GM19395 (cell line): ENCODE measurements at regions not wholly inside any gene's neighbourhood (a gene's known extent, or its start where the extent isn't known, plus 50 kb on each side); places are given as distances from the start of the nearest gene placed in this dataset.

Experiments
- ATAC-seq: cut with Tn5 transposase; IDR thresholded peaks from one replicate; pipeline ENCODE4 v1.9.1; 2021; ENCODE audit warnings: mild to moderate bottlenecking, moderate library complexity; ENCODE audit not compliant: unreplicated experiment

- ATAC-seq, result no peak
Measured at GRCh38 chr12:93198086-93198485, 179.6 kb upstream of the NUDT4 start.

GRCh38 chr12:93199831-93200236 lies 177.9 kb upstream of the NUDT4 start:
- ATAC-seq, result no peak

- peak; percentile 68 for ATAC-seq
Measured at GRCh38 chr12:93200291-93200917, 177.3 kb upstream of the NUDT4 start.

- no peak for ATAC-seq
Measured at GRCh38 chr12:93201990-93202389, 175.7 kb upstream of the NUDT4 start.

- ATAC-seq, result no peak
Measured at GRCh38 chr12:93202688-93203087, 175.0 kb upstream of the NUDT4 start.

GRCh38 chr12:93203361-93203760 lies 174.4 kb upstream of the NUDT4 start:
- no peak for ATAC-seq

GRCh38 chr12:93204896-93205295 lies 172.8 kb upstream of the NUDT4 start:
- no peak for ATAC-seq

GRCh38 chr12:93205361-93205760 lies 172.4 kb upstream of the NUDT4 start:
- no peak for ATAC-seq

- ATAC-seq, result no peak
Measured at GRCh38 chr12:93208011-93208410, 169.7 kb upstream of the NUDT4 start.

- no peak for ATAC-seq
Measured at GRCh38 chr12:93214523-93215289, 163.0 kb upstream of the NUDT4 start.

GRCh38 chr12:93215290-93215678 lies 162.4 kb upstream of the NUDT4 start:
- no peak for ATAC-seq

- ATAC-seq, result no peak
Measured at GRCh38 chr12:93219947-93220346, 157.8 kb upstream of the NUDT4 start.

- ATAC-seq, result no peak
Measured at GRCh38 chr12:93221841-93222240, 155.9 kb upstream of the NUDT4 start.

- no peak for ATAC-seq
Measured at GRCh38 chr12:93223440-93224426, 154.0 kb upstream of the NUDT4 start.

GRCh38 chr12:93225094-93225493 lies 152.6 kb upstream of the NUDT4 start:
- ATAC-seq, result no peak

GRCh38 chr12:93226361-93226760 lies 151.4 kb upstream of the NUDT4 start:
- ATAC-seq, result no peak

GRCh38 chr12:93229494-93230325 lies 148.0 kb upstream of the NUDT4 start:
- ATAC-seq, result no peak

- no peak for ATAC-seq
Measured at GRCh38 chr12:93230326-93230720, 147.4 kb upstream of the NUDT4 start.

GRCh38 chr12:93231938-93232337 lies 145.8 kb upstream of the NUDT4 start:
- no peak for ATAC-seq

GRCh38 chr12:93234641-93235040 lies 143.1 kb upstream of the NUDT4 start:
- ATAC-seq, result no peak

- no peak for ATAC-seq
Measured at GRCh38 chr12:93235881-93236280, 141.8 kb upstream of the NUDT4 start.
